GM13977 (cell line): ENCODE measurements at regions not wholly inside any gene's neighbourhood (a gene's known extent, or its start where the extent isn't known, plus 50 kb on each side); places are given as distances from the start of the nearest gene placed in this dataset.

Experiments
- DNase-seq: peaks from one replicate; pipeline ENCODE4 v3.0.0; 2012; ENCODE audit warnings: low spot score
- in situ Hi-C: fragments of 300-500 bp; cut with MboI; formaldehyde crosslinking; loops from one replicate; pipeline ENCODE4 v1.12.0; 2022; ENCODE audit warnings: low sequenced_read_pairs, low pct_unique_long_range_greater_than_20kb, mixed read lengths, inconsistent platforms; ENCODE audit not compliant: unreplicated experiment
- TF ChIP-seq, protein P1 (sequence below): IDR thresholded peaks from 2 replicates; pipeline ENCODE4 v1.5.1; 2012; ENCODE audit warnings: mild to moderate bottlenecking, control low read depth; ENCODE audit not compliant: insufficient read depth; ENCODE audit errors: extremely low read depth, missing control alignments

DNA sequence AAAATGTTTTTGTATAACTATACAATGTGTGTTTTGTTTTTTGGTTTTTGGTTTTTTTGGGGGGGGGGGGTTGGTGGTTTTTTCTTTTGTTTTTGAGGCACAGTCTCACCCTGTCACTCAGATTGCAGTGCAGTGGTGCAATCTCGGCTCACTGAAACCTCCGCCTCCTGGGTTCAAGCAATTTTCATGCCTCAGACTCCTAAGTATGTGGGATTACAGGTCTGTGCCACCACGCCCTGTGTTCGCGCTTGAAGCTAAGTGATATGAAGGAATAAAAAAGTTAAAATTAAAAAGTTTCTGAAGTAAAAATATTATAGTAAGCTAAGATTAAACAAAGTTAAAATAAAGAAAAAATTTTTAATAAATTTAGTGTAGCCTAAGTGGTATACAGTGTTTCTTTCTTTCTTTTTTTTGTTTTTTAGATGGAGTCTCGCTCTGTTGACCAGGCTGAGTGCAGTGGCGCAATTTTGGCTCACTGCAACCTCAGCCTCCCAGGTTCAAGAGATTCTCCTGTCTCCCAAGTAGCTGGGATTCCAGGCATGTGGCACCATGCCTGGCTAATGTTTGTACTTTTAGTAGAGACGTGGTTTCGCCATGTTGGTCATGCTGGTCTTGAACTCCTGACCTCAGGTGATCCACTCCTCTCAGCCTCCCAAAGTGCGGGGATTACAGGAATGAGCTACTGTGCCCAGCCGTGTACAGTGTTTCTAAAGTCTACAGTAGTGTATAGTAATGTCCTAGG lies 53.9 kb upstream of the TEX55 start:
- in situ Hi-C loops: loop anchor here (10.0 kb wide), 1 partner anchor 207 kb away; no protein-coding TSS in a partner anchor
- TF ChIP-seq, protein P1, sequence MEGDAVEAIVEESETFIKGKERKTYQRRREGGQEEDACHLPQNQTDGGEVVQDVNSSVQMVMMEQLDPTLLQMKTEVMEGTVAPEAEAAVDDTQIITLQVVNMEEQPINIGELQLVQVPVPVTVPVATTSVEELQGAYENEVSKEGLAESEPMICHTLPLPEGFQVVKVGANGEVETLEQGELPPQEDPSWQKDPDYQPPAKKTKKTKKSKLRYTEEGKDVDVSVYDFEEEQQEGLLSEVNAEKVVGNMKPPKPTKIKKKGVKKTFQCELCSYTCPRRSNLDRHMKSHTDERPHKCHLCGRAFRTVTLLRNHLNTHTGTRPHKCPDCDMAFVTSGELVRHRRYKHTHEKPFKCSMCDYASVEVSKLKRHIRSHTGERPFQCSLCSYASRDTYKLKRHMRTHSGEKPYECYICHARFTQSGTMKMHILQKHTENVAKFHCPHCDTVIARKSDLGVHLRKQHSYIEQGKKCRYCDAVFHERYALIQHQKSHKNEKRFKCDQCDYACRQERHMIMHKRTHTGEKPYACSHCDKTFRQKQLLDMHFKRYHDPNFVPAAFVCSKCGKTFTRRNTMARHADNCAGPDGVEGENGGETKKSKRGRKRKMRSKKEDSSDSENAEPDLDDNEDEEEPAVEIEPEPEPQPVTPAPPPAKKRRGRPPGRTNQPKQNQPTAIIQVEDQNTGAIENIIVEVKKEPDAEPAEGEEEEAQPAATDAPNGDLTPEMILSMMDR: no peak
- DNase-seq: no peak

DNA sequence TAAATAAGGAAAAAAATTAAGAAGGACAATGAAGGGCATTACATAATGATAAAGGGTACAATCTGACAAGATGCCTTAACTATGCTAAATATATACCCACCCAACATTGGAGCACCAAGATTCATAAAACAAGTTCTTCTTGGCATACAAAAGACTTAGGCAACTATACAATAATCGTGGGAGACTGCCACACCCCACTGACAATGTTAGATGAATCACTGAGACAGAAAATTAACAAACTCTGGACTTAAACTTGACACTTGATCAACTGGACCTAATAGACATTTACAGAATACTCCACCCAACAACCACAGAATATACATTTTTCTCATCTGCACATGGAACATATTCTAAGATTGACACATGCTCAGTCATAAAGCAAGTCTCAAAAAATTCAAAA lies 53.2 kb upstream of the IGSF11 start:
- TF ChIP-seq, protein P1: no peak
- in situ Hi-C loops: no loop called here
- no peak for DNase-seq

DNA sequence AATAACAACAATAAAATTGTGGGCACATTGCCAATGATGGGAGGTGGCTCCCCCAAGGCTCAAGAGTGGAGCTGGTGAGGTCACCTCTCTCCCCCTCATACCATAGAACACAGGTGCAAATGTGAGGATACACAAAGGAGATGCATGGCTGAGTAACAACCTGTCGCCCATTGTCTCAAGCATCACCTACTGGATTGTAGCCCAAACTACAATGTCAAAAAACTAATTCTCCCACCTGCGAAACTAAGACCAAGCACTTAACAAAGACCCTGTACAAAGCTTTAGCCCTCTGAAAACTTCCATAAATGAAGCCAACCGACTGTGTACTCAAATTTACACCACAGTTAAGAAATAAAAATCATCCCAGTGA lies 50.4 kb upstream of the IGSF11 start:
- DNase-seq: no peak
- in situ Hi-C loops: no loop called here
- TF ChIP-seq, protein P1: no peak

DNA sequence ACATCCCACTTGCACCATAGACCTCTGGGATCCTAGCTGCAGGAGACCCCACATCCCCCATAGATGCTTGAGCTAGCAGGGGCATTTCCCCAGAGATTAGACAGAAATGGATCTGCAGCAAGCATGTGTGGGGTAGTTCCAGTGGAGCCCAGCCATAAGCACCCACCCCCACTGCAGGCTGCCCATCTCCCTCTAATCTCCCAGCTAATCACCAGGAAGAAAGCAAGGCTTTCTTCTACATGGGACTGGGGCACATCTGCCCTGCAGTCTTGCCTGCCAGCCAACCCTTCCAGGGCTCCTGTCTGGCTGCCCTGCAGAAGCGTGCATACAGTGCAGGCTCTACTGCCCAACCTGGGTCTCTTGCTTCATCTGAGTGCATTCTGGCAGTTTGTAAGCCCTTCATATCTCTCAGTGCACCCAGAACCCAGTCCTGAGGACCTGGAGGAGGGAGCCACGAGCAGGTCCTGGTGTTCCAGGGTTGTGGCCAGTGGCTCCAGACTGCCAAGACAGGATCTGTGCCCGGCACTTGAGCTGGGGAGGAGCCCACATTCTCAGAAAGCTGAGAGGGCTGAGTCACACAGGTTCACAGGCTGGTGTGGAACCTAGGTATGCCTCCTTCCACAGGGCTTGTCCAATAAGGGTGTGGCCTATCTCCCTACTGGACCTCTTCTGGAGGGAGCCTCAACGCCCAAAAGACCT lies 49.9 kb upstream of the IGSF11 start:
- no peak for DNase-seq
- TF ChIP-seq, protein P1: no peak
- in situ Hi-C loops: no loop called here
